HG02588 (cell line): ENCODE measurements at regions not wholly inside any gene's neighbourhood (a gene's known extent, or its start where the extent isn't known, plus 50 kb on each side); places are given as distances from the start of the nearest gene placed in this dataset.
A peak's percentile ranks its signal among the peaks of the same experiment; 100 is the strongest.
"Not testable (repeated sequence)": the region's sequence is repeated elsewhere in the genome, so short reads cannot be mapped to it uniquely, and the experiment has no call there.

Experiments
- ATAC-seq: cut with Tn5 transposase; IDR thresholded peaks from one replicate; pipeline ENCODE4 v1.9.1; 2021; ENCODE audit warnings: mild to moderate bottlenecking, moderate library complexity; ENCODE audit not compliant: unreplicated experiment

GRCh38 chr5:145467446-145467845 is 367.7 kb downstream of the PRELID2 start:
- ATAC-seq: no peak

- ATAC-seq: no peak
These were observed 368.6 kb downstream of the PRELID2 start for GRCh38 chr5:145466533-145466932.

GRCh38 chr5:145465474-145466263 is 369.5 kb downstream of the PRELID2 start:
- no peak for ATAC-seq

GRCh38 chr5:145464171-145464570 is 371.0 kb downstream of the PRELID2 start:
- no peak for ATAC-seq

GRCh38 chr5:145463634-145464033 is 371.5 kb downstream of the PRELID2 start:
- ATAC-seq: no peak

GRCh38 chr5:145462525-145462924 is 372.6 kb downstream of the PRELID2 start:
- no peak for ATAC-seq

- no peak for ATAC-seq
These were observed 384.8 kb downstream of the PRELID2 start for GRCh38 chr5:145450286-145450885.

GRCh38 chr5:145449794-145450193 is 385.3 kb downstream of the PRELID2 start:
- no peak for ATAC-seq

GRCh38 chr5:145446875-145447274 is 388.3 kb downstream of the PRELID2 start:
- ATAC-seq: not testable (repeated sequence)

GRCh38 chr5:145446412-145446811 is 388.7 kb downstream of the PRELID2 start:
- ATAC-seq: no peak

GRCh38 chr5:145445027-145445426 is 390.1 kb downstream of the PRELID2 start:
- ATAC-seq: no peak

GRCh38 chr5:145443964-145444363 is 391.2 kb downstream of the PRELID2 start:
- no peak for ATAC-seq

GRCh38 chr5:145443366-145443765 is 391.8 kb downstream of the PRELID2 start:
- ATAC-seq: no peak

GRCh38 chr5:145442661-145443060 is 392.5 kb downstream of the PRELID2 start:
- ATAC-seq: not testable (repeated sequence)

- no peak for ATAC-seq
These were observed 393.9 kb downstream of the PRELID2 start for GRCh38 chr5:145441228-145441627.

GRCh38 chr5:145437627-145438026 is 397.5 kb downstream of the PRELID2 start:
- no peak for ATAC-seq

GRCh38 chr5:145433077-145433476 is 402.1 kb downstream of the PRELID2 start:
- no peak for ATAC-seq

- no peak for ATAC-seq
These were observed 406.0 kb downstream of the PRELID2 start for GRCh38 chr5:145429170-145429569.

GRCh38 chr5:145408048-145408341 is 427.1 kb downstream of the PRELID2 start:
- peak; percentile 60 for ATAC-seq

GRCh38 chr5:145407300-145408047 is 427.7 kb downstream of the PRELID2 start:
- ATAC-seq: peak; percentile 56

- no peak for ATAC-seq
These were observed 431.1 kb downstream of the PRELID2 start for GRCh38 chr5:145403992-145404391.

- ATAC-seq: no peak
These were observed 438.3 kb downstream of the PRELID2 start for GRCh38 chr5:145396888-145397287.
